Lower leg skin (tissue), 3 donors: ENCODE measurements at regions not wholly inside any gene's neighbourhood (a gene's known extent, or its start where the extent isn't known, plus 50 kb on each side); places are given as distances from the start of the nearest gene placed in this dataset.

ENCODE experiments used
- CTCF ChIP-seq, 3 donors: fragments of 450-650 bp; IDR thresholded peaks; one replicate each; pipeline ENCODE4 v1.5.1; 2016; ENCODE audit warnings: antibody characterized with exemption in 3 of 3, mild to moderate bottlenecking in 3 of 3, moderate library complexity in 2 of 3
- POLR2A ChIP-seq, 2 donors: fragments of 450-650 bp; IDR thresholded peaks; one replicate each; pipeline ENCODE4 v1.6.1; 2016 to 2017; ENCODE audit warnings: antibody characterized with exemption in 2 of 2, mild to moderate bottlenecking in 1 of 2, moderate library complexity in 1 of 2

GRCh38 chr2:24418166-24418841, 58.0 kb upstream of the ITSN2 start:
- TF ChIP-seq CTCF (IDR thresholded peaks at IDR 0.05) (no peak), POLR2A (IDR thresholded peaks at IDR 0.05) (no peak)
